CD14-positive monocyte (primary cell): ENCODE measurements at regions not wholly inside any gene's neighbourhood (a gene's known extent, or its start where the extent isn't known, plus 50 kb on each side); places are given as distances from the start of the nearest gene placed in this dataset.

Source experiments
- DNase-seq, 3 donors: peaks; one replicate each; pipeline ENCODE4 v3.0.0-alpha.2; 2011 to 2022
- H2AFZ ChIP-seq: 2 replicates; pipeline ENCODE4 v1.6.0; 2012; ENCODE audit warnings: mild to moderate bottlenecking, low read depth, low read length, inconsistent platforms; ENCODE audit not compliant: insufficient read depth, poor library complexity, severe bottlenecking
- H3K27ac ChIP-seq, 2 donors: 1 replicate in 1 of 2; 2 replicates in 1 of 2; pipeline ENCODE4 v1.5.1; 2012 to 2013; ENCODE audit warnings: low read length in 2 of 2, control low read depth in 1 of 2, inconsistent platforms in 1 of 2, low read depth in 1 of 2, mild to moderate bottlenecking in 1 of 2
- H3K27me3 ChIP-seq, 2 donors: one replicate each; pipeline versions ENCODE4 v1.6.0 to v1.6.1; 2011 to 2013; ENCODE audit warnings: low read length in 2 of 2; ENCODE audit not compliant: control insufficient read depth in 2 of 2, insufficient read depth in 2 of 2
- H3K36me3 ChIP-seq, 2 donors: replicated peaks in 1 of 2; 1 replicate in 1 of 2; 2 replicates in 1 of 2; pipeline versions ENCODE4 v1.5.1 to v1.6.1; 2012 to 2013; ENCODE audit warnings: low read length in 2 of 2, control low read depth in 1 of 2, inconsistent platforms in 1 of 2, mild to moderate bottlenecking in 1 of 2; ENCODE audit not compliant: insufficient read depth in 2 of 2, control insufficient read depth in 1 of 2
- H3K4me1 ChIP-seq, 2 donors: 1 replicate in 1 of 2; 2 replicates in 1 of 2; pipeline versions ENCODE4 v1.5.1 to v1.6.1; 2012 to 2013; ENCODE audit warnings: low read length in 2 of 2, control low read depth in 1 of 2, inconsistent platforms in 1 of 2, mild to moderate bottlenecking in 1 of 2, moderate library complexity in 1 of 2; ENCODE audit not compliant: insufficient read depth in 2 of 2, control insufficient read depth in 1 of 2
- H3K4me2 ChIP-seq: replicated peaks from 2 replicates; pipeline ENCODE3; 2012; ENCODE audit warnings: low read length, moderate library complexity, mild to moderate bottlenecking; ENCODE audit not compliant: poor library complexity, severe bottlenecking; ENCODE audit errors: extremely low read depth
- H3K4me3 ChIP-seq, 3 experiments: fragments of 200-600 bp in 1 of 3; sonication (generic) in 1 of 3; replicated peaks in 1 of 3; 1 replicate in 2 of 3; 2 replicates in 1 of 3; pipeline ENCODE4 v1.5.1; 2011 to 2013; ENCODE audit warnings: low read length in 3 of 3, mild to moderate bottlenecking in 3 of 3, control low read depth in 2 of 3, low read depth in 2 of 3, inconsistent platforms in 1 of 3, moderate library complexity in 1 of 3
- H3K79me2 ChIP-seq: 2 replicates; pipeline ENCODE4 v1.6.0; 2012; ENCODE audit warnings: mild to moderate bottlenecking, control low read depth, inconsistent platforms, low read length, moderate library complexity; ENCODE audit not compliant: insufficient read depth
- H3K9ac ChIP-seq: 2 replicates; pipeline ENCODE4 v1.6.0; 2017; ENCODE audit warnings: low read length, mild to moderate bottlenecking; ENCODE audit not compliant: insufficient read depth, poor library complexity, severe bottlenecking
- H3K9me3 ChIP-seq, 2 donors: replicated peaks in 1 of 2; 1 replicate in 1 of 2; 2 replicates in 1 of 2; pipeline versions ENCODE4 v1.5.1 to v1.6.1; 2012 to 2013; ENCODE audit warnings: low read length in 2 of 2, control low read depth in 1 of 2; ENCODE audit not compliant: control insufficient read depth in 1 of 2, insufficient read depth in 1 of 2
- H4K20me1 ChIP-seq: 2 replicates; pipeline ENCODE4 v1.6.0; 2012; ENCODE audit warnings: mild to moderate bottlenecking, low read length, control low read depth, moderate library complexity; ENCODE audit not compliant: insufficient read depth
- H3K27ac Mint-ChIP-seq, 7 donors: one replicate each; pipeline ENCODE4 v1.8.0; 2020; ENCODE audit warnings: mild to moderate bottlenecking in 7 of 7, mixed read lengths in 7 of 7, moderate library complexity in 6 of 7, inconsistent platforms in 2 of 7
- H3K27me3 Mint-ChIP-seq, 3 donors: one replicate each; pipeline ENCODE4 v1.8.0; 2021 to 2022; ENCODE audit warnings: low read depth in 3 of 3, mild to moderate bottlenecking in 3 of 3, mixed read lengths in 3 of 3, moderate library complexity in 3 of 3, inconsistent platforms in 1 of 3
- H3K36me3 Mint-ChIP-seq, 2 donors: one replicate each; pipeline ENCODE4 v1.8.0; 2020; ENCODE audit warnings: mixed read lengths in 2 of 2, inconsistent platforms in 1 of 2, mild to moderate bottlenecking in 1 of 2
- H3K4me1 Mint-ChIP-seq: one replicate; pipeline ENCODE4 v1.8.0; 2020; ENCODE audit warnings: mild to moderate bottlenecking, mixed read lengths
- H3K4me3 Mint-ChIP-seq, 2 donors: one replicate each; pipeline ENCODE4 v1.8.0; 2020; ENCODE audit warnings: mild to moderate bottlenecking in 2 of 2, mixed read lengths in 2 of 2, moderate library complexity in 1 of 2
- H3K9me3 Mint-ChIP-seq, 7 donors: one replicate each; pipeline ENCODE4 v1.8.0; 2020 to 2022; ENCODE audit warnings: mixed read lengths in 7 of 7, mild to moderate bottlenecking in 6 of 7, moderate library complexity in 6 of 7, inconsistent platforms in 2 of 7
- WGBS: methylation state at CpG from one replicate; pipeline ENCODE4 v1.1.5; 2013; ENCODE audit warnings: missing lambda C conversion rate; ENCODE audit not compliant: insufficient coverage; 5-methylcytosine and 5-hydroxymethylcytosine counted together
- intact Hi-C, 2 donors: fragments of 100-400 bp; cut with micrococcal nuclease; formaldehyde crosslinking; loops; one replicate each; pipeline versions ENCODE4 v1.15.0 to v1.15.1; 2023
- TF ChIP-seq, protein P1 (sequence below): fragments of 200-600 bp; IDR thresholded peaks from one replicate; pipeline ENCODE4 v1.8.0; 2022; ENCODE audit warnings: antibody characterized with exemption, mild to moderate bottlenecking

GRCh38 chr17:53919356-53919755 is 96.6 kb downstream of the KIF2B start:
- Histone ChIP-seq H3K4me1 (no peaks in the 10 kb centered on the region), H4K20me1 (no peaks in the 10 kb centered on the region), H3K4me2 (no peak overlapping the region), H2AFZ (no peak overlapping the region), H3K9me3 (no peaks in the 10 kb centered on the region), H3K27ac (no peak overlapping the region), H3K79me2 (no peaks in the 10 kb centered on the region), H3K36me3 (no peaks in the 10 kb centered on the region), H3K27me3 (no peaks in the 10 kb centered on the region), H3K9ac (no peak overlapping the region), H3K4me3 (no peak overlapping the region)
- Mint-ChIP-seq H3K9me3 (peaks cover 0 to 7% (median 1%) of the 10 kb centered on the region in 7 donors), H3K27me3 (no peaks in the 10 kb centered on the region), H3K27ac (no peak overlapping the region), H3K4me1 (no peaks in the 10 kb centered on the region), H3K4me3 (no peak overlapping the region), H3K36me3 (no peaks in the 10 kb centered on the region)
- TF ChIP-seq, protein P1, sequence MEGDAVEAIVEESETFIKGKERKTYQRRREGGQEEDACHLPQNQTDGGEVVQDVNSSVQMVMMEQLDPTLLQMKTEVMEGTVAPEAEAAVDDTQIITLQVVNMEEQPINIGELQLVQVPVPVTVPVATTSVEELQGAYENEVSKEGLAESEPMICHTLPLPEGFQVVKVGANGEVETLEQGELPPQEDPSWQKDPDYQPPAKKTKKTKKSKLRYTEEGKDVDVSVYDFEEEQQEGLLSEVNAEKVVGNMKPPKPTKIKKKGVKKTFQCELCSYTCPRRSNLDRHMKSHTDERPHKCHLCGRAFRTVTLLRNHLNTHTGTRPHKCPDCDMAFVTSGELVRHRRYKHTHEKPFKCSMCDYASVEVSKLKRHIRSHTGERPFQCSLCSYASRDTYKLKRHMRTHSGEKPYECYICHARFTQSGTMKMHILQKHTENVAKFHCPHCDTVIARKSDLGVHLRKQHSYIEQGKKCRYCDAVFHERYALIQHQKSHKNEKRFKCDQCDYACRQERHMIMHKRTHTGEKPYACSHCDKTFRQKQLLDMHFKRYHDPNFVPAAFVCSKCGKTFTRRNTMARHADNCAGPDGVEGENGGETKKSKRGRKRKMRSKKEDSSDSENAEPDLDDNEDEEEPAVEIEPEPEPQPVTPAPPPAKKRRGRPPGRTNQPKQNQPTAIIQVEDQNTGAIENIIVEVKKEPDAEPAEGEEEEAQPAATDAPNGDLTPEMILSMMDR: no peak
- intact Hi-C loops: no loop called here
- no CpG with 5 or more reads among the region's 1 CpG for WGBS
- no peak for DNase-seq

DNA sequence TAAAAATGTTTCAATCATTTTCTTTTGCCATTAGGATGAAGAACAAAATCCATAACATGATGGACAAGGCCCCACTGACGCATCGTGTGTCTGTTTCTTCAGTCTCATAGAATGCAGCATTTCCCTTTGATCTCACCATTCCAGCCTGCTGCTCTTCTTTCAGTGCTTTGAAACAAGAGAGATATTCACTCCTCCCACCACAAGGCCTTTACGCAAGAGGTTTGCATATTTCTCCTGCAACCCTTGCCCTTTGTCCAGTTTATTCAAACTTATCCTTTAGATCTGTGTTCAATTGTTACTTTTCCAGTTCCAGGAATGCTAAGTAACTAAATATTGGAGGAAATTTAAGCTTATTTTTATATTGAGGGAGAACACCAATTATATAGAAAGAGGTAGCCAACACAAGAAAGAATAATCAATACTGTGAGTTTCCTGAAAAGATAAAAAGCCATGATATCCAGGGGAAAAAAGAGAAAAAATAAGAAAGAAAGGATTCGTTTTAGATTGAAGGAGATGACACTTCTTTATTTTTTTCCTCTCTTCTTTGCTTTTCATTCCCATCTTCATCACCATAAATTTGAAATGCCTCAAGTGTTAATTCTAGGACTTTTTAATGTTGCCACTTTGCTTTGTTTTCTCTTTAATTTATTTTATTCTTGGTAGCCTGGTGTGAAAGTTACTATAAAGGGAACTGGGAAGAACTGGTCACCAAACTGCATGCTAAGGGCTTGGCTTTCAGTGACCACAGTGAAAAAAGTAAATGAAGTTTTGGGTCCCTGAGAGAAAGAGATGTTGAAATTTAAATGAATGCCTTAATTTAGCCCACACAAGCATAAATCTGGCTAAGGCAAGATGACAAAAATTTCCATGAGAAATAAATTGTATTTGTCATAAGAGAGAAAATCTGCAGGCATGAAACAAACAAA is 102.1 kb downstream of the KIF2B start:
- DNase-seq: no peak
- H3K9me3 ChIP-seq: no peaks in the 10 kb centered on the region
- H3K79me2 ChIP-seq: no peaks in the 10 kb centered on the region
- intact Hi-C loops: no loop called here
- H3K4me3 Mint-ChIP-seq: no peak overlapping the region
- TF ChIP-seq, protein P1: no peak
- H3K4me1 Mint-ChIP-seq: no peaks in the 10 kb centered on the region
- no peaks in the 10 kb centered on the region for H3K36me3 Mint-ChIP-seq
- H3K9ac ChIP-seq: no peak overlapping the region
- H3K4me3 ChIP-seq: no peak overlapping the region
- no peaks in the 10 kb centered on the region for H3K27me3 Mint-ChIP-seq
- no peaks in the 10 kb centered on the region for H3K4me1 ChIP-seq
- no peak overlapping the region for H3K27ac ChIP-seq
- no peak overlapping the region for H2AFZ ChIP-seq
- no peaks in the 10 kb centered on the region for H4K20me1 ChIP-seq
- H3K4me2 ChIP-seq: no peak overlapping the region
- H3K9me3 Mint-ChIP-seq: peaks cover 0 to 8% (median 0%) of the 10 kb centered on the region in 7 donors
- H3K36me3 ChIP-seq: no peaks in the 10 kb centered on the region
- no peak overlapping the region for H3K27ac Mint-ChIP-seq
- no peaks in the 10 kb centered on the region for H3K27me3 ChIP-seq
- 65% methylated on average over 2 of the region's 4 CpGs for WGBS
